Bronchial epithelial cell (primary cell): ENCODE measurements at regions not wholly inside any gene's neighbourhood (a gene's known extent, or its start where the extent isn't known, plus 50 kb on each side); places are given as distances from the start of the nearest gene placed in this dataset.

Experiments
- DNase-seq: peaks from one replicate; pipeline ENCODE4 v3.0.0-alpha.2; 2010; ENCODE audit warnings: low read depth
- FAIRE-seq: peaks from 2 replicates; lab custom pipeline; 2011; peaks lifted over from hg19 to GRCh38; lab: Jason Lieb, UNC
- H3K27me3 ChIP-seq: 2 replicates; pipeline ENCODE4 v1.5.1; 2011; ENCODE audit warnings: low read length; ENCODE audit not compliant: control insufficient read depth, insufficient read depth
- H3K36me3 ChIP-seq: 2 replicates; pipeline ENCODE4 v1.5.1; 2011; ENCODE audit warnings: low read length; ENCODE audit not compliant: control insufficient read depth, insufficient read depth
- H3K4me3 ChIP-seq: 2 replicates; pipeline ENCODE4 v1.5.1; 2011; ENCODE audit warnings: mild to moderate bottlenecking, low read depth, low read length, control low read depth
- CTCF ChIP-seq: IDR thresholded peaks from 2 replicates; pipeline ENCODE4 v1.5.1; 2011; ENCODE audit warnings: mild to moderate bottlenecking, moderate library complexity, low read length, control low read depth, inconsistent platforms; ENCODE audit not compliant: insufficient read depth, severe bottlenecking

DNA sequence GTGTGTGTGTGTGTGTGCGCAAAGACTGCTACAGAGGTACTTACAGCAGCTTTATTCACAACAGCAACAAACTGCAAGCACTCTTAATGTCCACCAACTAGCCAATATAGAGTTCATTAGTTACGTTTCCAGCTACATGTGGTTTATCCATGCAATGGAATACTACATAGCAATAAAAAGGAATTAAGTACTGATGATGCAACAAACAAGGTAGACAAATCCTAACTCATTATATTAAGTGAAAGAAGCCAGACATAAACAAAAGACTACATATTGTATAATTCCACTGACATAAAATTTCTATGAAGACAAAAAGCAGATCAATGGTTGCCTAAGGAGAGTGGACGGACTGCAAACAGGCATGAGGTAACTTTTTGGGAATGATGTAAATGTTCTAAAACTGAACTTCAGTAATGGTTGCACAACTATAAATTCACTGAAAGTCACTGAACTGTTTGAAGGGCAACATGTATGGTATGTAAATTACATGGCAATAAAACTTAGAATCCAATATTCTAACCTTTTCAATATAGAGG is 433.7 kb downstream of the SHQ1 start:
- FAIRE-seq (no peak), DNase-seq (no peak)
- Histone ChIP-seq H3K4me3 (no peak overlapping the region), H3K27me3 (no peaks in the 10 kb centered on the region), H3K36me3 (no peaks in the 10 kb centered on the region)
- TF ChIP-seq CTCF, result no peak

DNA sequence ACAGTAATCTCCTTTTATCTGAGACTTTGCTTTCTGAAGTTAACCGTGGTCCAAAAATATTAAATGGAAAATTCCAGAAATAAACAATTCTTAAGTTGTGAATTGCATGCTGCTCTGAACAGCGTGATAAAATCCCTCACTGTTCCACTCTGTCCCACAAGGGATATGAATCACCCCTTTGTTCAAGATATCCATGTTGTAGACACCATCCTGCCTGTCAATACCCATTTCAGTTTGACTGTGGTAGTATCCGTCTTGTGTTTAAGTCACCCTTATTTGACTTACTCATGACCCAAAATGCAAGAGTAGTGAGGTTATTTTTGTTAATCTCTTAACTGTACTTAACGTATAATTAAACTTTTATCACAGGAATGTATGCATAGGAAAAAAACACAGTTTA is 435.0 kb downstream of the SHQ1 start:
- Histone ChIP-seq H3K27me3 (no peaks in the 10 kb centered on the region), H3K36me3 (no peaks in the 10 kb centered on the region), H3K4me3 (no peak overlapping the region)
- FAIRE-seq, result no peak
- TF ChIP-seq CTCF, result no peak
- peak; percentile 57 for DNase-seq

DNA sequence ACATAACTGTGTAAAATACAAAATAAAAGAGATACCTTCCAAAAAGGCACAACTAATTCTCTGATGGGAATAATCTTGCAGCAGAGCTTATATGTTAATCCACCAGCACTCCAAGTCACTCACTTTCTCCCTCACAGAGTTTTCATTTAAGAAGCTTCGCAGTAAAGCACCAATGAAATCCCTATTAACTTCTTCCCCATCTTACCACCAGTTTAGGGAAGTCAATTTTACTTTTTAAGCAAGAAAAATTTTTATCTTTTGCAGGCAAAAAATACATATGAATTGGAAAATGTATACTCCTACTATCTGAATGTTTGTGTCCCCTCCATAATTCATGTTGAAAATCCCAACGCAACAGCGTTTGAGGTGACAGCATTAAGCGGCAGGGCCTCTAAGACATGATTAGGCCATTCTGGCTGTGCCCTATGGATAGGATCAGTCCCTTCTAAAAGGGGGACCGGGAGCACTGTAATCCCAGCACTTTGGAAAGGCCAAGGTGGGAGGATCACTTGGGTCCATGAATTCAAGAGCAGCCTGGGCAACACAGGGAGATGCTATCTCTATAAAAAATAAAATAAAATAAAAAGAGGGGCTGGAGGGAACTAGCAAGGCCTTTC is 435.8 kb downstream of the SHQ1 start:
- H3K27me3 ChIP-seq, result no peaks in the 10 kb centered on the region
- H3K36me3 ChIP-seq, result no peaks in the 10 kb centered on the region
- H3K4me3 ChIP-seq, result no peak overlapping the region
- FAIRE-seq (no peak), DNase-seq (no peak)
- TF ChIP-seq CTCF, result no peak

DNA sequence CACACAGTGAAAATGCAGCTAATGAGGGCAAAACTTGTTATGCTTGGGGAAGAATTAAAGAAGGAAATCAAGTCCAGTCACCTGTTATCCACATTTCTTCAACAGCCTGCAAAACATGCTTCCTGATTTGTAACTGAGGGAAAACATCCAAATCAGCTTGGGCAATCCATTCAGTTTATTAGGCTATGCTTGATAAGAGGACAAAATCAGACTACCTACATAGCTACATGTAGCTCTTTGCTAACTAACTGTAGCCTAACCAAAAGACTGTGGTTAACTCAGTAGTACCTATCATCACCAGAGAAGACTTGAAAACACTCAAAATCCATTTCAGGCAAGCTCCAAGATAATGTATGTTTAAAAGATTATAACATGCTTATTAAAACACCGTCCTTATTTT is 436.4 kb downstream of the SHQ1 start:
- TF ChIP-seq CTCF, result no peak
- no peak overlapping the region for H3K4me3 ChIP-seq
- FAIRE-seq (no peak), DNase-seq (no peak)
- H3K36me3 ChIP-seq, result no peaks in the 10 kb centered on the region
- no peaks in the 10 kb centered on the region for H3K27me3 ChIP-seq

DNA sequence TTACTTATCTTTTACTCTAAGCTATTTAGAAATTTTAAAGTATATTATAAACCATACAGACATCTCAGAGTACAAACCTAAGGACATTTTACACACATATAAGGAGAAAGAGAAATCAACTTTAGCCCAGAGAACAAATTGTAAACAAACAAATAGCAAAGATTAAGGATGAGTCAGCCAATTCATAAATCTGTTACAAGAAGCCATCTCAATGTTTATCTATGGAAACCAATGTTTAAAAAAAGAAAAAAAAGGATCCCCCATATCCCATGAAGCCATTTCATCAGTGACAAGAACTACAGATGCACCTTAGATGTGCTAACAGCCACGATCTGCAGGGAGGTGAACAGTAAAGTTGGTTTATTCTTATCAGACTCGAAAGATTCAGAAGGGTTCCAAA is 437.1 kb downstream of the SHQ1 start:
- H3K36me3 ChIP-seq, result no peaks in the 10 kb centered on the region
- FAIRE-seq (no peak), DNase-seq (no peak)
- no peak for TF ChIP-seq CTCF
- no peaks in the 10 kb centered on the region for H3K27me3 ChIP-seq
- H3K4me3 ChIP-seq, result no peak overlapping the region
